NT2/D1 (cell line): ENCODE measurements at regions not wholly inside any gene's neighbourhood (a gene's known extent, or its start where the extent isn't known, plus 50 kb on each side); places are given as distances from the start of the nearest gene placed in this dataset.

Experiments used
- SUZ12 ChIP-seq: IDR thresholded peaks from 2 replicates; pipeline ENCODE4 v1.6.1; 2011; ENCODE audit not compliant: insufficient read length, insufficient read depth; ENCODE audit errors: extremely low read depth
- YY1 ChIP-seq: IDR thresholded peaks from 2 replicates; pipeline ENCODE4 v1.6.1; 2011; ENCODE audit not compliant: insufficient read length, insufficient read depth
- ZNF274 ChIP-seq: IDR thresholded peaks from 2 replicates; pipeline ENCODE4 v1.6.1; 2011; ENCODE audit warnings: mild to moderate bottlenecking, low read depth, low read length

DNA sequence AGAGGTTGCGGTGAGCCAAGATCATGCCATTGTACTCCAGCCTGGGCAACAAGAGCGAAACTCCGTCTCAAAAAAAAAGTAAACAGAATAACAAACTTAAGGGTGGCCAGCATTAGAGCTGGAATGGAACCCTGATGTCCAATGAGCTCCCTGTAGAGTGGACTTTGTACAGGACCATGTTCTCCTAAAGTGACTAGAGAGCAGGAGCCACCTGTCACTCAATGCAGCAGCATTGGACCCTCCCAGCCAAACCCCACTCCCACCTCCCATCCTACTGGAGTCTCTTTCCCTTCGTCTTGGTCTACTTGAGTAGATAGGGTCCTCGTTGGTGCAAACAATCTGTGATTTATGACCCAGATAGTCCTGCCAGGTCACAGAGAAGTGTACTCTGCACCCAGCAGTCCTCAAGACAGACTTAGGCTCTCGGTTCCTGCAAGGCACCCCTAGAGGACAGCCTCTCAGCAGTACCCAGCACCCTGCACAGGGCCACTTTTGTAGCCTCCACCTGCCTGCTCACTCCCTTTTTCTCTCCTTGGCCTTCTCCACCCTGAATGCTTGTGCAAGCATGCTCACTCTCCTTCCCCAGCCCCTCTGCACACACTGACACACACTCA, 69.2 kb upstream of the ZNF281 start:
- no peak for TF ChIP-seq ZNF274
- TF ChIP-seq YY1 = no peak
- no peak for TF ChIP-seq SUZ12
